Left lung (tissue), 4 donors: ENCODE measurements at regions not wholly inside any gene's neighbourhood (a gene's known extent, or its start where the extent isn't known, plus 50 kb on each side); places are given as distances from the start of the nearest gene placed in this dataset.

Source experiments
- ATAC-seq: fragments of 200-7000 bp; cut with Tn5 transposase; one replicate; pipeline ENCODE4 v1.9.1; 2020; ENCODE audit warnings: moderate library complexity
- DNase-seq, 4 donors: peaks; one replicate each; pipeline ENCODE4 v3.0.0-alpha.2; 2013 to 2020
- H3K27ac ChIP-seq, 2 donors: fragments of 200-600 bp; sonication (generic) in 1 of 2; one replicate each; pipeline versions ENCODE4 v1.5.0 to v1.8.0; 2020 to 2021
- H3K27me3 ChIP-seq, 2 donors: fragments of 200-600 bp; sonication (generic) in 1 of 2; one replicate each; pipeline versions ENCODE4 v1.5.0 to v1.8.0; 2020 to 2021
- H3K36me3 ChIP-seq, 2 donors: fragments of 200-600 bp; sonication (generic) in 1 of 2; one replicate each; pipeline versions ENCODE4 v1.5.0 to v1.8.0; 2020 to 2021
- H3K4me1 ChIP-seq, 2 donors: fragments of 200-600 bp; one replicate each; pipeline ENCODE4 v1.8.0; 2021
- H3K4me3 ChIP-seq, 2 donors: fragments of 200-600 bp; sonication (generic) in 1 of 2; one replicate each; pipeline versions ENCODE4 v1.5.0 to v1.8.0; 2020 to 2021; ENCODE audit warnings: mild to moderate bottlenecking in 1 of 2
- H3K9me3 ChIP-seq, 2 donors: fragments of 200-600 bp; sonication (generic) in 1 of 2; one replicate each; pipeline versions ENCODE4 v1.5.0 to v1.8.0; 2020 to 2021
- intact Hi-C, 2 donors: fragments of 100-400 bp; cut with DNase I; formaldehyde crosslinking; loops; one replicate each; pipeline versions ENCODE4 v1.11.2 to v1.14.2; 2022
- TF ChIP-seq, protein P1 (sequence below), 2 donors: fragments of 200-600 bp; sonication (generic) in 1 of 2; IDR thresholded peaks; one replicate each; pipeline versions ENCODE4 v1.5.0 to v1.8.0; 2021; ENCODE audit warnings: antibody characterized with exemption in 2 of 2
- donor health status: DM: no; HTN: yes; CAD: no.
- donor health status: DM: no; HTN: no; CAD: no.

DNA sequence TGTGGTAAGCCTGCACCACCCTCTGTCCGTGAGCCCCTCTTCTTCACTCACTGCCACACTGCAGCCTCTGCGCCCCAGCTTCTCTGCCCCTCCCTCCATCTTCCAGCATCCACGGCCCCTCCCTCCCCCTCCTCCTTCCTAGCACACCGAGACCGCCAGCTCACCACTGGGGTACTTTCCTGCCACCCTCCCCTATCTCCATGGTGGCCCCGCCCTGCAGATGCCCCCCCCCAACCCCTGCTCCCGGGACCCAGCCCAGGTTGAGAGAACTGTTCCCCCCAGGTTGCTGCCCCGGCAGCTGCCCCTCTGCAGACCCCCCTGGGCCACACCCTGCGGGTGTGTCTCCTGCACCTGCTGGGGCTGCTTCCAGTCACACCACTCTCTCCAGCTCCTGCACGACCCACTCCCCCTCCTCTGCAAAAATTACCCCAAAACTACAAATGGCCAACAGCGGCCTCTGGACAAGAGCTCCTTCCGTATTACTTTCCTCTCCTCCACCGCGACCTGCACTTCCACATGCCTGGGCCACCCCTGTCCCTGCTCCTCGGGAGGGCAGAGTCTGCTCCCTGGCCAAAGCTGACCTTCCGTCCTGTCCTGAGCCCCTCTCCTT is 209.2 kb upstream of the PPP2R2D start:
- Histone ChIP-seq H3K4me3 (no peak overlapping the region), H3K27ac (no peak overlapping the region), H3K4me1 (no peaks in the 10 kb centered on the region), H3K27me3 (peaks cover 0 to 31% of the 10 kb centered on the region in 2 donors), H3K36me3 (no peaks in the 10 kb centered on the region), H3K9me3 (no peaks in the 10 kb centered on the region)
- ATAC-seq (no peak), DNase-seq (peak in 1 of 4 donors; percentile 51)
- intact Hi-C loops, result no loop called here
- TF ChIP-seq, protein P1, sequence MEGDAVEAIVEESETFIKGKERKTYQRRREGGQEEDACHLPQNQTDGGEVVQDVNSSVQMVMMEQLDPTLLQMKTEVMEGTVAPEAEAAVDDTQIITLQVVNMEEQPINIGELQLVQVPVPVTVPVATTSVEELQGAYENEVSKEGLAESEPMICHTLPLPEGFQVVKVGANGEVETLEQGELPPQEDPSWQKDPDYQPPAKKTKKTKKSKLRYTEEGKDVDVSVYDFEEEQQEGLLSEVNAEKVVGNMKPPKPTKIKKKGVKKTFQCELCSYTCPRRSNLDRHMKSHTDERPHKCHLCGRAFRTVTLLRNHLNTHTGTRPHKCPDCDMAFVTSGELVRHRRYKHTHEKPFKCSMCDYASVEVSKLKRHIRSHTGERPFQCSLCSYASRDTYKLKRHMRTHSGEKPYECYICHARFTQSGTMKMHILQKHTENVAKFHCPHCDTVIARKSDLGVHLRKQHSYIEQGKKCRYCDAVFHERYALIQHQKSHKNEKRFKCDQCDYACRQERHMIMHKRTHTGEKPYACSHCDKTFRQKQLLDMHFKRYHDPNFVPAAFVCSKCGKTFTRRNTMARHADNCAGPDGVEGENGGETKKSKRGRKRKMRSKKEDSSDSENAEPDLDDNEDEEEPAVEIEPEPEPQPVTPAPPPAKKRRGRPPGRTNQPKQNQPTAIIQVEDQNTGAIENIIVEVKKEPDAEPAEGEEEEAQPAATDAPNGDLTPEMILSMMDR (IDR thresholded peaks at IDR 0.05), result no peak

DNA sequence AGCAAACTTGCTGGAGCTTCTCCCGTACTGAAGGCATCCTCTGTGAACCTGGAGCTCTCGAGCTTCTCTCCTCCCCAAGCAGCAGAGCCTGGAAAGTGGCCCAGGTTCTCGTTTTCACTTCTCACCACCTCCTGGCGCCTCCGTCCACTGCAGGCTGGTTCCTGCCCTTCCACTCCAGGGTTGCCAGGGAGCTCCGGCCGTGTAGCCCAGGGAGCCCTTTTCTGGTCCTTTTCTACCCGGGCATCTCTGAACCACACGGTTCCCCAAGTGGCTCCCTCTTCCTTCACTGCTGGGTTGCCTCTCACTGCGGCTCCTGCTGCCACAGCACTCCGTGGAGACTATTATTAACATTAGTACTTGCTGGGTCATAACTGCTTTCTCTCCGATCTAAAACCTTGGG is 208.6 kb upstream of the PPP2R2D start:
- no peak overlapping the region for H3K4me3 ChIP-seq
- H3K9me3 ChIP-seq, result no peaks in the 10 kb centered on the region
- H3K27me3 ChIP-seq, result peaks cover 0 to 25% of the 10 kb centered on the region in 2 donors
- peak in 1 of 4 donors; percentile 67 for DNase-seq
- TF ChIP-seq, protein P1 (IDR thresholded peaks at IDR 0.05), result no peak
- no peak overlapping the region for H3K27ac ChIP-seq
- intact Hi-C loops, result no loop called here
- H3K4me1 ChIP-seq, result no peaks in the 10 kb centered on the region
- no peaks in the 10 kb centered on the region for H3K36me3 ChIP-seq
- no peak for ATAC-seq

- Histone ChIP-seq H3K27ac (no peak overlapping the region), H3K36me3 (no peaks in the 10 kb centered on the region), H3K4me1 (no peaks in the 10 kb centered on the region), H3K4me3 (no peak overlapping the region), H3K9me3 (no peaks in the 10 kb centered on the region), H3K27me3 (peaks cover 0 to 25% of the 10 kb centered on the region in 2 donors)
- no peak for ATAC-seq
- peak in 1 of 4 donors; percentile 36 for DNase-seq
- intact Hi-C loops, result no loop called here
- TF ChIP-seq, protein P1 (IDR thresholded peaks at IDR 0.05), result no peak
Measured at GRCh38 chr10:131692686-131693334, 208.0 kb upstream of the PPP2R2D start.

DNA sequence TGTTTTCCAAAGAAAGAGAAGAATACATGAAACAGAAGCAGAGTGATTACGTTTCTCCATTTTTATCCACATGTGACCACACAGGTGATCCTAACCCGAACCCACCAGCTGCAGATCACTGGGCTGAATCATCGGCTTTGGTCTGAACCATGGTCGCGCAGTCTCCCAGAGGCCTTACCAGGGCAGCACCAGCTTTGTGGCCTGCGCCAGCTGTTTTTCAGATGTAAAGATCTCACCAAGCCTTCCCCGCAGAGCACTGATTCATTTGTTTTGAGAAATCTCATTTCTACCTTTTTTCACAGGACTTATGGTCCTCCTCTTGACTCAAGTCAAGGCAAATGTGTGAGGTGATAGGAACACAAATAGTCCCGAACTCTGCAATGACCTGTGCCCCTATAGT is 207.0 kb upstream of the PPP2R2D start:
- Histone ChIP-seq H3K4me3 (no peak overlapping the region), H3K27ac (no peak overlapping the region), H3K4me1 (no peaks in the 10 kb centered on the region), H3K27me3 (peaks cover 0 to 32% of the 10 kb centered on the region in 2 donors), H3K9me3 (no peaks in the 10 kb centered on the region), H3K36me3 (no peaks in the 10 kb centered on the region)
- intact Hi-C loops, result no loop called here
- TF ChIP-seq, protein P1 (IDR thresholded peaks at IDR 0.05), result no peak
- no peak for ATAC-seq
- DNase-seq, result no peak

- Histone ChIP-seq H3K4me1 (no peaks in the 10 kb centered on the region), H3K36me3 (no peaks in the 10 kb centered on the region), H3K27ac (no peak overlapping the region), H3K9me3 (no peaks in the 10 kb centered on the region), H3K4me3 (no peak overlapping the region), H3K27me3 (peaks cover 0 to 37% of the 10 kb centered on the region in 2 donors)
- TF ChIP-seq, protein P1 (IDR thresholded peaks at IDR 0.05), result no peak
- DNase-seq (no peak), ATAC-seq (no peak)
- intact Hi-C loops, result no loop called here
Measured at GRCh38 chr10:131694168-131694780, 206.5 kb upstream of the PPP2R2D start.
